ENCODE measurements at regions not wholly inside any gene's neighbourhood (a gene's known extent, or its start where the extent isn't known, plus 50 kb on each side); places are given as distances from the start of the nearest gene placed in this dataset.

- TF ChIP-seq CBX8 (IDR thresholded peaks at IDR 0.05; ENCODE audit: borderline replicate concordance, low read depth, low read length) (no peak), RFX5 (IDR thresholded peaks at IDR 0.05; ENCODE audit: borderline replicate concordance, low read depth, low read length) (no peak), CREB1 (IDR thresholded peaks at IDR 0.05) (no peak), SRF (IDR thresholded peaks at IDR 0.05; ENCODE audit: low read depth, low read length) (no peak), CBX5 (IDR thresholded peaks at IDR 0.05; ENCODE audit: low read depth, low read length) (no peak), POU5F1 (IDR thresholded peaks at IDR 0.05; ENCODE audit: low read depth, low read length) (no peak), SP4 (IDR thresholded peaks at IDR 0.05; ENCODE audit: low read length) (no peak), NANOG (IDR thresholded peaks at IDR 0.05; ENCODE audit: insufficient read depth, low read depth, low read length, poor library complexity, severe bottlenecking) (no peak)
Observed at GRCh38 chr4:144302704-144303536, 162.4 kb upstream of the GYPA start (continued).

Measured in H1 (cell line).